ENCODE measurements at regions not wholly inside any gene's neighbourhood (a gene's known extent, or its start where the extent isn't known, plus 50 kb on each side); places are given as distances from the start of the nearest gene placed in this dataset.
A peak's percentile ranks its signal among the peaks of the same experiment; 100 is the strongest.

GRCh38 chr14:89724628-89724960 lies 229.9 kb downstream of the EFCAB11 start:
- TF ChIP-seq CTCF (IDR thresholded peaks at IDR 0.05; ENCODE audit: extremely low read depth, insufficient read depth, missing control alignments), result no peak
- in situ Hi-C loops (cut with MboI; ENCODE audit: low pct_unique_long_range_greater_than_20kb, low sequenced_read_pairs, unreplicated experiment), result no loop called here
- DNase-seq (ENCODE audit: low spot score), result no peak

GRCh38 chr14:89723930-89724627 lies 230.5 kb downstream of the EFCAB11 start:
- in situ Hi-C loops (cut with MboI; ENCODE audit: low pct_unique_long_range_greater_than_20kb, low sequenced_read_pairs, unreplicated experiment), result no loop called here
- no peak for TF ChIP-seq CTCF (IDR thresholded peaks at IDR 0.05; ENCODE audit: extremely low read depth, insufficient read depth, missing control alignments)
- no peak for DNase-seq (ENCODE audit: low spot score)

GRCh38 chr14:89721956-89722355 lies 232.6 kb downstream of the EFCAB11 start:
- in situ Hi-C loops (cut with MboI; ENCODE audit: low pct_unique_long_range_greater_than_20kb, low sequenced_read_pairs, unreplicated experiment), result no loop called here
- TF ChIP-seq CTCF (IDR thresholded peaks at IDR 0.05; ENCODE audit: extremely low read depth, insufficient read depth, missing control alignments), result no peak
- DNase-seq (ENCODE audit: low spot score), result no peak

- no peak for TF ChIP-seq CTCF (IDR thresholded peaks at IDR 0.05; ENCODE audit: extremely low read depth, insufficient read depth, missing control alignments)
- DNase-seq (ENCODE audit: low spot score), result peak; percentile 43
- in situ Hi-C loops (cut with MboI; ENCODE audit: low pct_unique_long_range_greater_than_20kb, low sequenced_read_pairs, unreplicated experiment), result no loop called here
Observed at GRCh38 chr14:89720741-89721729, 233.5 kb downstream of the EFCAB11 start.

- DNase-seq (ENCODE audit: low spot score), result no peak
- in situ Hi-C loops (cut with MboI; ENCODE audit: low pct_unique_long_range_greater_than_20kb, low sequenced_read_pairs, unreplicated experiment), result no loop called here
Observed at GRCh38 chr14:89720076-89720687, 234.3 kb downstream of the EFCAB11 start.

More at GRCh38 chr14:89720076-89720687, 234.3 kb downstream of the EFCAB11 start:
- TF ChIP-seq CTCF (IDR thresholded peaks at IDR 0.05; ENCODE audit: extremely low read depth, insufficient read depth, missing control alignments), result no peak
